ENCODE measurements at regions not wholly inside any gene's neighbourhood (a gene's known extent, or its start where the extent isn't known, plus 50 kb on each side); places are given as distances from the start of the nearest gene placed in this dataset.

- intact Hi-C loops (cut with DNase I; ENCODE audit: low total_unique reads): loop anchor here (5.0 kb wide), 1 partner anchor 944 kb away; no protein-coding TSS in a partner anchor
- 58 to 74% methylated on average over 1 of the region's 1 CpG for WGBS, 2 donors
Measured at GRCh38 chr12:60398547-60398946, 802.7 kb downstream of the SLC16A7 start.

GRCh38 chr12:60399064-60399463, 803.2 kb downstream of the SLC16A7 start:
- TF ChIP-seq CTCF (IDR thresholded peaks at IDR 0.05): no peak
- no peak for TF ChIP-seq POLR2A (IDR thresholded peaks at IDR 0.05)
- no peak overlapping the region for H3K4me3 ChIP-seq (ENCODE audit: low read depth, poor library complexity, severe bottlenecking)
- no peak for DNase-seq (ENCODE audit: low spot score in 2 of 2)
- WGBS, 2 donors: 92 to 95% methylated on average over 5 of the region's 5 CpGs
- intact Hi-C loops (cut with DNase I; ENCODE audit: low total_unique reads): loop anchor here (5.0 kb wide), 1 partner anchor 943 kb away; no protein-coding TSS in a partner anchor

More at GRCh38 chr12:60398547-60398946, 802.7 kb downstream of the SLC16A7 start:
- no peak overlapping the region for H3K4me3 ChIP-seq (ENCODE audit: low read depth, poor library complexity, severe bottlenecking)
- TF ChIP-seq POLR2A (IDR thresholded peaks at IDR 0.05) (no peak), CTCF (IDR thresholded peaks at IDR 0.05) (no peak)
- DNase-seq (ENCODE audit: low spot score in 2 of 2): no peak

- WGBS, 2 donors: 84 to 91% methylated on average over 3 of the region's 3 CpGs
- no peak overlapping the region for H3K4me3 ChIP-seq (ENCODE audit: low read depth, poor library complexity, severe bottlenecking)
- intact Hi-C loops (cut with DNase I; ENCODE audit: low total_unique reads): no loop called here
- no peak for TF ChIP-seq POLR2A (IDR thresholded peaks at IDR 0.05)
- no peak for TF ChIP-seq CTCF (IDR thresholded peaks at IDR 0.05)
- no peak for DNase-seq (ENCODE audit: low spot score in 2 of 2)
Measured at GRCh38 chr12:60402996-60403395, 807.2 kb downstream of the SLC16A7 start.

GRCh38 chr12:60415351-60415750, 819.5 kb downstream of the SLC16A7 start:
- TF ChIP-seq POLR2A (IDR thresholded peaks at IDR 0.05): no peak
- no peak for TF ChIP-seq CTCF (IDR thresholded peaks at IDR 0.05)
- no peak overlapping the region for H3K4me3 ChIP-seq (ENCODE audit: low read depth, poor library complexity, severe bottlenecking)
- 89 to 92% methylated on average over 1 of the region's 1 CpG for WGBS, 2 donors
- intact Hi-C loops (cut with DNase I; ENCODE audit: low total_unique reads): no loop called here
- DNase-seq (ENCODE audit: low spot score in 2 of 2): no peak

GRCh38 chr12:60419986-60420385, 824.2 kb downstream of the SLC16A7 start:
- no peak overlapping the region for H3K4me3 ChIP-seq (ENCODE audit: low read depth, poor library complexity, severe bottlenecking)
- no peak for TF ChIP-seq POLR2A (IDR thresholded peaks at IDR 0.05)
- no peak for TF ChIP-seq CTCF (IDR thresholded peaks at IDR 0.05)
- WGBS, 2 donors: 72 to 79% methylated on average over 2 of the region's 2 CpGs
- intact Hi-C loops (cut with DNase I; ENCODE audit: low total_unique reads): no loop called here
- no peak for DNase-seq (ENCODE audit: low spot score in 2 of 2)

GRCh38 chr12:60421741-60422140, 825.9 kb downstream of the SLC16A7 start:
- WGBS, 2 donors: 92 to 94% methylated on average over 1 of the region's 1 CpG
- no peak for TF ChIP-seq POLR2A (IDR thresholded peaks at IDR 0.05)
- TF ChIP-seq CTCF (IDR thresholded peaks at IDR 0.05): no peak
- no peak for DNase-seq (ENCODE audit: low spot score in 2 of 2)
- no peak overlapping the region for H3K4me3 ChIP-seq (ENCODE audit: low read depth, poor library complexity, severe bottlenecking)
- intact Hi-C loops (cut with DNase I; ENCODE audit: low total_unique reads): no loop called here
